Cardiac muscle cell (in vitro differentiated cells and primary cell): ENCODE measurements at regions not wholly inside any gene's neighbourhood (a gene's known extent, or its start where the extent isn't known, plus 50 kb on each side); places are given as distances from the start of the nearest gene placed in this dataset.
A peak's percentile ranks its signal among the peaks of the same experiment; 100 is the strongest.

Experiments used
- DNase-seq, 2 donors: peaks; one replicate each; pipeline versions ENCODE4 v3.0.0 to v3.0.0-alpha.2; 2010 to 2017; ENCODE audit warnings: low read depth in 1 of 2, low spot score in 1 of 2
- H3K27ac ChIP-seq: fragments of 200-600 bp; sonication (generic); 2 replicates; pipeline ENCODE4 v1.5.1; 2016
- H3K27me3 ChIP-seq: fragments of 200-600 bp; sonication (generic); 2 replicates; pipeline ENCODE4 v1.6.0; 2016; ENCODE audit warnings: control low read depth
- H3K36me3 ChIP-seq: fragments of 200-600 bp; sonication (generic); 2 replicates; pipeline ENCODE4 v1.5.1; 2016; ENCODE audit warnings: control low read depth
- H3K4me1 ChIP-seq: fragments of 200-600 bp; sonication (generic); 2 replicates; pipeline ENCODE4 v1.8.1; 2017; ENCODE audit warnings: low read depth, mild to moderate bottlenecking, mixed run types
- H3K4me3 ChIP-seq: fragments of 200-600 bp; sonication (generic); 2 replicates; pipeline ENCODE4 v1.5.1; 2016; ENCODE audit warnings: mild to moderate bottlenecking
- H3K9me3 ChIP-seq: fragments of 200-600 bp; sonication (generic); 2 replicates; pipeline ENCODE4 v1.5.1; 2017; ENCODE audit warnings: low read depth, mild to moderate bottlenecking, control low read depth
- CTCF ChIP-seq: IDR thresholded peaks from 2 replicates; pipeline ENCODE4 v1.5.1; 2012; ENCODE audit warnings: low read depth, mild to moderate bottlenecking, low read length

DNA sequence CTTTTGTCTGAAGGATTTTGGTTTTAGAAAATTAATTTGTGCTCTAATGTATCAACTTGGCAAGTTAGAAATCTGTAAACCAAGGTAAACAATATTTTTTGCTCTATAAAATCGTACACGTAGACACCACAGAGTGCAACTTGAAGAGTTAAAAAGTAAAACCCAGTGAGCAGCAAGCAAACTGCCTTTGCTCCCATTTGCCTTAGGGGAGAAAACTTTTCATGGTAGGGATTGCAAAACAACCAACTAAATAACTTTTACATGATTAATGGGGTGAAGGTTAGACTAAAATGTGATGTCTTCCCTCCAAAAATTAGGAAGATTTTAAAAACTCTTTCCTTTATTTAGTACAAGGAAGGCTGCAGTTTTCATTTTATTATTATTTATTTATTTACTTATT, 224.2 kb upstream of the LYZL1 start:
- peaks cover 42% of the 10 kb centered on the region for H3K4me1 ChIP-seq
- H3K9me3 ChIP-seq: no peaks in the 10 kb centered on the region
- no peaks in the 10 kb centered on the region for H3K36me3 ChIP-seq
- H3K4me3 ChIP-seq: no peak overlapping the region
- no peaks in the 10 kb centered on the region for H3K27me3 ChIP-seq
- DNase-seq: peak in 1 of 2 donors; percentile 69
- no peak for TF ChIP-seq CTCF
- H3K27ac ChIP-seq: peak overlapping the region; percentile 45

GRCh38 chr10:29067161-29067560, 221.7 kb upstream of the LYZL1 start:
- no peak for TF ChIP-seq CTCF
- Histone ChIP-seq H3K27ac (peak overlapping the region; percentile 78), H3K9me3 (no peaks in the 10 kb centered on the region), H3K27me3 (no peaks in the 10 kb centered on the region), H3K4me3 (no peak overlapping the region), H3K4me1 (peaks cover 45% of the 10 kb centered on the region), H3K36me3 (no peaks in the 10 kb centered on the region)
- DNase-seq: peak; percentile 63 to 64

DNA sequence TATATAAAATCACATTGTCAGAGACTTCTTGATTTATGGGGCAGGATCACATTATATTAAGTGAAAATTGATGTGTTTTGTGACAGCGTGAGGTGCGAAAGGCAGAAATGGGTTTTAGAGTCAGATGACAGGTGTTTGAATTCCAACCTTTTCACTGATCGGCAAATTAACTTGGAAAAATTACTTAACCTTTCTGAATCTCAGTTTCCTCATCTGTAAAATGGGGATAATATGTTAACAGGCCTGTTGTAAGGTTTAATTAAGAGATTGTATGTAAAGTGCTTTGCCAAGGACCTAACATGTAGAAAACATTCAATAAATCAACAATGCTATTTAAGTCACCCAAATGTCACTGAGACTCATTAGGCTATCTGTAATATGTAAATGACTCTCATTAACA, 221.2 kb upstream of the LYZL1 start:
- Histone ChIP-seq H3K27me3 (no peaks in the 10 kb centered on the region), H3K27ac (peak overlapping the region; percentile 78), H3K4me3 (no peak overlapping the region), H3K36me3 (no peaks in the 10 kb centered on the region), H3K4me1 (peaks cover 45% of the 10 kb centered on the region), H3K9me3 (no peaks in the 10 kb centered on the region)
- no peak for TF ChIP-seq CTCF
- no peak for DNase-seq

- H3K27ac ChIP-seq: no peak overlapping the region
- H3K4me3 ChIP-seq: no peak overlapping the region
- peaks cover 45% of the 10 kb centered on the region for H3K4me1 ChIP-seq
- no peak for TF ChIP-seq CTCF
- H3K27me3 ChIP-seq: no peaks in the 10 kb centered on the region
- H3K36me3 ChIP-seq: no peaks in the 10 kb centered on the region
- DNase-seq: no peak
- no peaks in the 10 kb centered on the region for H3K9me3 ChIP-seq
Observed at GRCh38 chr10:29068302-29068701, 220.6 kb upstream of the LYZL1 start.

- DNase-seq: no peak
- peak overlapping the region; percentile 37 for H3K27ac ChIP-seq
Observed at GRCh38 chr10:29068966-29069365, 219.9 kb upstream of the LYZL1 start.

More at GRCh38 chr10:29068966-29069365, 219.9 kb upstream of the LYZL1 start:
- no peaks in the 10 kb centered on the region for H3K9me3 ChIP-seq
- peaks cover 42% of the 10 kb centered on the region for H3K4me1 ChIP-seq
- no peak for TF ChIP-seq CTCF
- H3K36me3 ChIP-seq: no peaks in the 10 kb centered on the region
- no peaks in the 10 kb centered on the region for H3K27me3 ChIP-seq
- no peak overlapping the region for H3K4me3 ChIP-seq
